Activated gamma-delta T cell (primary cell): ENCODE measurements at regions not wholly inside any gene's neighbourhood (a gene's known extent, or its start where the extent isn't known, plus 50 kb on each side); places are given as distances from the start of the nearest gene placed in this dataset.

Experiments used
- DNase-seq: peaks from one replicate; lab custom pipeline; 2025; lab: John Stamatoyannopoulos, UW

GRCh38 chr10:108230478-108231170 lies 1066.1 kb upstream of the SORCS1 start:
- no peak for DNase-seq

GRCh38 chr10:108208732-108209131 lies 1044.2 kb upstream of the SORCS1 start:
- no peak for DNase-seq

- DNase-seq, result no peak
These were observed 1043.5 kb upstream of the SORCS1 start for GRCh38 chr10:108208038-108208437.

DNA sequence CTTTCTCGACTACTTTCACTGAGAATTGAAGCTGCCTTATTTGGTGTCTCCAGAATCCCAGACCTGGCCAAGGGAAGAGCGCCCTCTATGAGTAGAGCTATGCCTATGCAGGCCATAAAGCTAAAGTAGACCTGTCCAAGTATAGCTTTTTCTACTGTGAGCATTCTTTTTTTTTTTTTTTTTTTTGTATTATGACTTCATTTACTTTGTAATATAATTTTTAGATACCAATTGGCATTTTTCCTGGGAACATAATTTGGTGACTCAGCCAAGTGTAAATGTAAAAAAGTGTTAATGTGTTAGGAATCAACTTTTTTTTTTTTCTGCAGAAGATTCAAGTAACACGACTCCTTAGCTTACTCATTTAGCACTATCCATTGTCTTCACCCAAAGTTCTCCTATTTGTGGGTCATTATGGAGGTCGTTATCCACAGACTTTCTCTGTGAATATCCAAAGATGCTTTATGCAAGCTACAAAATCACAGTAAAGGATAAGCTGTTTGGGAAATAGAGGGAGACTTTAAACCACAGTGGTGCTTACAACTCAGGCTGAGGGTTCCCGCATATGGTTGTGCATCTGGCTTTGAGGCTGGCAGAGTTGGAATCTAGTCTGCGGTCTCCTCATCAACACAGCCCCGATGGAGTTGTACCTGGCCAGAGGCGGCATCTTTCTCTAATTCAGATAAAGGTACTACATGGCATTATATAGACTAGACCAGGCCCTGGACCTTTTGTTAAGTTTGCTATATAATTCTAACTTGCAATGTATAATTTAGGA lies 1040.2 kb upstream of the SORCS1 start:
- no peak for DNase-seq

DNA sequence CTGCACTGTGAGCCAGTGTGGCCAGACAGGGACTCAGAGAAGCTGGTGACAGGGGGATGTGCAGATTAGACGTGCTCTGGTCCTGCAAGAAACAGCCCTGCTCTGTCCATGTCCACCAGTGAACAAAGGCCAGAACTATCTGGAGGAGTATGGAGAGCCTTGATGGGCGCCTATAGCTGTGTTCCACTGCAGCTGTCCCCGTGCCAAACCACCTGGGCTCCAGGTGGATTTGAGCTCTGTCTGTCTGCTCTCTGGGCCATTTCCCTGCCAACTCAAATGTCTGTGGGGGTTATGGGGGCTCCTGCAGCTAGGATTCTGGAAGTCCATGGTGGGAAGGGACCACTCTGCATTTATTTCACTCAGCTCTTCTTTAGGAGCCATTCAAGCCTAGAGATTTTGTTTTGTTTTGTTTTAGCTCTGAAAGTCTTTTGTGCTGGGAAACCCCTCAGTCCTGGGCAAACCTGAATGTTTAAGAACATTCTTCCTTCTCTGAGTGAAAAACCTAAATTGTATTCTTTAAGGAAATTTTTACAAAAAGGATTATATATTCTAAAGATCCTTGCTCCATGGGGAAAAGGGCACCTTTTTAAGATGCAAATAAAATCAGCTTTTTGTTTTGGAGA lies 1039.5 kb upstream of the SORCS1 start:
- no peak for DNase-seq

- no peak for DNase-seq
These were observed 1023.0 kb upstream of the SORCS1 start for GRCh38 chr10:108187408-108188012.

- DNase-seq, result no peak
These were observed 1019.6 kb upstream of the SORCS1 start for GRCh38 chr10:108184114-108184513.

GRCh38 chr10:108180878-108181277 lies 1016.4 kb upstream of the SORCS1 start:
- no peak for DNase-seq

- no peak for DNase-seq
These were observed 1005.3 kb upstream of the SORCS1 start for GRCh38 chr10:108169846-108170245.

DNA sequence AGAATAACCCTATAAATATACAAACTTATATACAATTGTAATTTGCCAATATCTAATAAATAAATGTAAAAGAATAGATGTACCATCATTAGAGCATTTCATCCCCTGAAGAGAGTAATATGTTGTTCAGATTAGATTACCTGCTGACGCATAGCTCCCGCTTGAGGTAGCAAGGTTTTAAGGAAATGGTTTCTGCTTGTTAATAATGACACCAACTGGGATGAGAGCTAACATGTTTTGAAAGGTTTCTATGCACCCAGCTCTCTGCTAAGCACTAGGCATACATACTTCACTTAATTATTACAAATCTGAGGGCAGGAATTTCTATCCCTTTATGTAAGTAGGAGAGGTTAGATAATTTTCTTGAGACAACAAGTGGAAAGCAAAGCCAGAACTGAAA lies 1003.3 kb upstream of the SORCS1 start:
- no peak for DNase-seq

GRCh38 chr10:108166401-108166800 lies 1001.9 kb upstream of the SORCS1 start:
- no peak for DNase-seq

DNA sequence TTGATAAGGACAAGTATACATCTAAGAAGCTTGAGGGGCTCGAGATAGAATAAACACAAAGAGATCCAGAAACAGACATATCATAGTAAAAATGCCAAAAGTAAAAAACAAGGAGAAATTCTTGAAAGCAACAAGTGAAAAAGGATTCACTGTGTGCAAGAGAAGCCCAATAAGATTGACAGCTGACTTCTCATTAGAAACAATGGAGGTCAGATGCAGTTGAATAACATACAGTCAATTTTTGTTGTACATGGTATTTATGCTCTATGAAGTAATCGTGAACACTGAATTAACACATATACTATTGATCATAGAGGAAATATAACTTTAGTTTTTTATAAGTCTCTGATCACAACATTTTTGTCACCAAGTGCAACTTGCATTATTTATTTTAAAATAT lies 982.8 kb upstream of the SORCS1 start:
- no peak for DNase-seq

- DNase-seq, result no peak
These were observed 976.6 kb upstream of the SORCS1 start for GRCh38 chr10:108141064-108141463.

GRCh38 chr10:108132303-108132702 lies 967.8 kb upstream of the SORCS1 start:
- no peak for DNase-seq

DNA sequence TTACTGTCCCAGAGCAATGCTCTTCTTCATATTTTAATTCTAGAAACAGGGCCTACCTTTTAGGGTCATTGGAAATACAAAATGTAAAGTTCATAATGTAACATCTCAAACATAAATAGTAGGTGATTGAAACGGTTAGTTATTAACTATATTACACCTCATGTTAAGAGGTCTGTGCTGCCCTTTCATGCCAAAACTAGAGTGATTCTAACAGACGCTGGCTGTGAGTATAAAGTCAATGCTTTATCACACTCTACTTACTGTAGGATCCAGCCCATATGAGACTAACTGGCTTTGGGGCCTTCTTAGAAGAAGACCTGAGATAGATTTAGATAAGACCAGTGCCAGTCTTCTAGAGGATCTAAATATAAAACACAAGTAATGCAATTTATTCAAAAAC lies 966.1 kb upstream of the SORCS1 start:
- DNase-seq, result no peak

DNA sequence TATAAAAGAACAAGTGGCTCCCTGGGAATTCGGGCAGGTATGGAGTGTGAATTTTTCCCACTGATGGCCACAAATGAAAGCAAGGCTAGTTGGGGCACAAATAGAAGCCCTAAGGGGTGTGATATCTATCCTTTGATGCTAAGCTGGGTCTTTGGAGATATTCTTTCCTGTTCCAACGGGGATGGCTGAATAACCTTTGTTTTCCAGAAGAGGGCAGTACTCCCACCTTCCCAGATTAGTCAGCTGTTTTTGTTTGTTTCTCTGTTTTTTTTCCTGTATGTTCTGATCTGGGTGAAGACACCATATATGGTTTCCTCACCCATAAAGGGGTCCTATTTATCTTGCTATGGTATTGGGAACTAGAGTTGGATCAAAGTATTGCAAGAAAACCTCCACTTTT lies 947.7 kb upstream of the SORCS1 start:
- DNase-seq, result no peak

- no peak for DNase-seq
These were observed 940.1 kb upstream of the SORCS1 start for GRCh38 chr10:108104551-108105156.

- no peak for DNase-seq
These were observed 932.8 kb upstream of the SORCS1 start for GRCh38 chr10:108097258-108097657.

GRCh38 chr10:108095932-108096925 lies 931.7 kb upstream of the SORCS1 start:
- no peak for DNase-seq

GRCh38 chr10:108090476-108091215 lies 926.1 kb upstream of the SORCS1 start:
- no peak for DNase-seq
